SK-N-SH treated with all-trans-retinoic acid at 6 μM for 48 hours (cell line): ENCODE measurements at regions not wholly inside any gene's neighbourhood (a gene's known extent, or its start where the extent isn't known, plus 50 kb on each side); places are given as distances from the start of the nearest gene placed in this dataset.

Experiments used
- ATAC-seq: fragments of 200-7000 bp; cut with Tn5 transposase; 3 replicates; pipeline ENCODE4 v1.9.1; 2020; ENCODE audit warnings: mild to moderate bottlenecking, moderate library complexity
- ARNTL ChIP-seq: fragments of 450-650 bp; formaldehyde crosslinking; IDR thresholded peaks from 2 replicates; pipeline ENCODE4 v1.5.0; 2020; ENCODE audit warnings: low read depth, mild to moderate bottlenecking, moderate library complexity, borderline replicate concordance
- BACH2 ChIP-seq: fragments of 250-450 bp; sonication (Bioruptor Pico); IDR thresholded peaks from 2 replicates; pipeline ENCODE4 v1.9.0; 2021; ENCODE audit warnings: mild to moderate bottlenecking, borderline replicate concordance
- CSDC2 ChIP-seq: fragments of 250-450 bp; sonication (Bioruptor Pico); IDR thresholded peaks from 2 replicates; pipeline ENCODE4 v1.5.0; 2020; ENCODE audit warnings: mild to moderate bottlenecking, moderate library complexity
- ESRRG ChIP-seq: fragments of 250-450 bp; sonication (Bioruptor Pico); IDR thresholded peaks from 2 replicates; pipeline ENCODE4 v1.6.1; 2021; ENCODE audit warnings: mild to moderate bottlenecking
- GLIS3 ChIP-seq: fragments of 250-450 bp; sonication (Bioruptor Pico); IDR thresholded peaks from 2 replicates; pipeline ENCODE4 v1.5.0; 2020; ENCODE audit warnings: mild to moderate bottlenecking, moderate library complexity
- ISL1 ChIP-seq: fragments of 250-450 bp; sonication (Bioruptor Pico); IDR thresholded peaks from 2 replicates; pipeline ENCODE4 v2.1.2; 2022; ENCODE audit warnings: mild to moderate bottlenecking, moderate library complexity
- OSR1 ChIP-seq: fragments of 250-450 bp; sonication (Bioruptor Pico); IDR thresholded peaks from 2 replicates; pipeline ENCODE4 v1.8.0; 2022; ENCODE audit warnings: moderate library complexity, mild to moderate bottlenecking, inconsistent platforms
- PPARA ChIP-seq: fragments of 250-450 bp; sonication (Bioruptor Pico); IDR thresholded peaks from 2 replicates; pipeline ENCODE4 v1.5.0; 2020; ENCODE audit warnings: mild to moderate bottlenecking, borderline replicate concordance
- RARB ChIP-seq: fragments of 250-450 bp; sonication (Bioruptor Pico); IDR thresholded peaks from 2 replicates; pipeline ENCODE4 v1.8.0; 2021; ENCODE audit warnings: mild to moderate bottlenecking, moderate library complexity
- SNAI2 ChIP-seq: fragments of 250-450 bp; sonication (Bioruptor Pico); IDR thresholded peaks from 2 replicates; pipeline ENCODE4 v1.5.0; 2020; ENCODE audit warnings: mild to moderate bottlenecking, moderate library complexity
- TCF4 ChIP-seq: fragments of 250-450 bp; sonication (Bioruptor Pico); IDR thresholded peaks from 2 replicates; pipeline ENCODE4 v1.8.0; 2021; ENCODE audit warnings: mild to moderate bottlenecking, moderate library complexity, borderline replicate concordance
- TOX ChIP-seq: fragments of 250-450 bp; sonication (Bioruptor Pico); IDR thresholded peaks from 2 replicates; pipeline ENCODE4 v1.8.0; 2021; ENCODE audit warnings: mild to moderate bottlenecking, moderate library complexity, borderline replicate concordance
- ZC3H10 ChIP-seq: fragments of 250-450 bp; sonication (Bioruptor Pico); IDR thresholded peaks from 2 replicates; pipeline ENCODE4 v1.5.1; 2021; ENCODE audit warnings: mild to moderate bottlenecking, moderate library complexity
- ZFP30 ChIP-seq: fragments of 450-650 bp; formaldehyde crosslinking; IDR thresholded peaks from 2 replicates; pipeline ENCODE4 v1.5.0; 2022; ENCODE audit warnings: mild to moderate bottlenecking, moderate library complexity
- ZNF565 ChIP-seq: fragments of 450-650 bp; formaldehyde crosslinking; conservative IDR thresholded peaks from 2 replicates; pipeline ENCODE4 v1.5.0; 2020; ENCODE audit warnings: low read depth, mild to moderate bottlenecking, moderate library complexity
- ZNF70 ChIP-seq: fragments of 450-650 bp; formaldehyde crosslinking; IDR thresholded peaks from 2 replicates; pipeline ENCODE4 v1.5.0; 2020; ENCODE audit warnings: mild to moderate bottlenecking, moderate library complexity
- ZNF8 ChIP-seq: fragments of 450-650 bp; formaldehyde crosslinking; IDR thresholded peaks from 2 replicates; pipeline ENCODE4 v1.5.0; 2020; ENCODE audit warnings: mild to moderate bottlenecking, moderate library complexity
- TF ChIP-seq, protein P1 (sequence below): fragments of 250-450 bp; sonication (Bioruptor Pico); IDR thresholded peaks from 2 replicates; pipeline ENCODE4 v1.5.1; 2021; ENCODE audit warnings: mild to moderate bottlenecking, moderate library complexity
- TF ChIP-seq, protein P2 (sequence below): fragments of 250-450 bp; sonication (Bioruptor Pico); IDR thresholded peaks from 2 replicates; pipeline ENCODE4 v1.5.1; 2020; ENCODE audit warnings: low read depth, mild to moderate bottlenecking, moderate library complexity
- TF ChIP-seq, protein P3 (sequence below): fragments of 250-450 bp; sonication (Bioruptor Pico); IDR thresholded peaks from 2 replicates; pipeline ENCODE4 v1.5.0; 2020; ENCODE audit warnings: mild to moderate bottlenecking, moderate library complexity
- TF ChIP-seq, protein P4 (sequence below): fragments of 250-450 bp; sonication (Bioruptor Pico); IDR thresholded peaks from 2 replicates; pipeline ENCODE4 v1.8.0; 2021; ENCODE audit warnings: low read depth, mild to moderate bottlenecking, moderate library complexity, borderline replicate concordance

DNA sequence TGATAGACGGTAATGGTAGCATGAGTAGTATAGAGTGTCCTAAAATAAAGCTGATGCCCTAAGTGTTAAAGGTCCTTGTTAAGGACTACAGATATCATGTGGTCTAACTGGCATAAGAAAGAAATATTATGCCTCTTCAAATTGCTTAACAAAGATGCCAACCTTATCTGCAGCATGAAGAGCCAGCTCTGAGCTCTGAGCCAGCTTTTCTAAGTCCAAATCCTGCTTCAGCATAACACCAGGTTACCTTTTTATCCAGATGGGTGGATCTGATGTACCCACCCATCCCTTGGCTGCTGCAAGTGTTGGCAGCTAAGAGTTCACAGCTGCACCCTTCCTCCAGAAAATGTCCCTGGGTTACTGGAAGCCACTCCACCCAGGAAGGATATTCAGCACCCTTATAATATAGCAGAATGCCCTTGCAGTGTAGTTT lies 83.8 kb downstream of the TENT5A start:
- no peak for ATAC-seq
- TF ChIP-seq TOX (no peak), BACH2 (no peak), GLIS3 (CRISPR knock-in tag) (no peak), TCF4 (no peak)
- TF ChIP-seq, protein P1, sequence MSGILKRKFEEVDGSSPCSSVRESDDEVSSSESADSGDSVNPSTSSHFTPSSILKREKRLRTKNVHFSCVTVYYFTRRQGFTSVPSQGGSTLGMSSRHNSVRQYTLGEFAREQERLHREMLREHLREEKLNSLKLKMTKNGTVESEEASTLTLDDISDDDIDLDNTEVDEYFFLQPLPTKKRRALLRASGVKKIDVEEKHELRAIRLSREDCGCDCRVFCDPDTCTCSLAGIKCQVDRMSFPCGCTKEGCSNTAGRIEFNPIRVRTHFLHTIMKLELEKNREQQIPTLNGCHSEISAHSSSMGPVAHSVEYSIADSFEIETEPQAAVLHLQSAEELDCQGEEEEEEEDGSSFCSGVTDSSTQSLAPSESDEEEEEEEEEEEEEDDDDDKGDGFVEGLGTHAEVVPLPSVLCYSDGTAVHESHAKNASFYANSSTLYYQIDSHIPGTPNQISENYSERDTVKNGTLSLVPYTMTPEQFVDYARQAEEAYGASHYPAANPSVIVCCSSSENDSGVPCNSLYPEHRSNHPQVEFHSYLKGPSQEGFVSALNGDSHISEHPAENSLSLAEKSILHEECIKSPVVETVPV (CRISPR knock-in tag) = no peak
- TF ChIP-seq, all 23 proteins: peak for 0

DNA sequence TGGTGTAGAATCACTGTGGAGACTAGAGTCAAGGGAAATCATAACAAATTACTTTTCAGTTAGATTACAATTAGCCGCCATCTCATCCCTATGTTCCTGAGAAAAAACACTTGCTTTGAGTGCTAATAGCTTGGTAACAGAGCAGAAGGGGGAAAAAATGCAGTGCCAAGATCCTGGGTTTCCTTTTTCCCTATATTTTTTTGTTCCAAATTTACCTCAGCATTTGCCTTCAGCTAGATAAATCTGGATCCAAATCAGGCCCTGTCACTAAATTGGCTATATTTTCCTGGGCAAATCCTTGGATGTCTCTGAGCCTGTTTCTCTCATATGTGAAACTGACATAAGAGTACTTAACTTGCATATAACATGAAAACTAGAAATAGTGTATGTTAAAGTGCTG lies 86.0 kb downstream of the TENT5A start:
- no peak for ATAC-seq
- no peak for TF ChIP-seq ZFP30 (CRISPR knock-in tag)
- no peak for TF ChIP-seq SNAI2 (CRISPR knock-in tag)

DNA sequence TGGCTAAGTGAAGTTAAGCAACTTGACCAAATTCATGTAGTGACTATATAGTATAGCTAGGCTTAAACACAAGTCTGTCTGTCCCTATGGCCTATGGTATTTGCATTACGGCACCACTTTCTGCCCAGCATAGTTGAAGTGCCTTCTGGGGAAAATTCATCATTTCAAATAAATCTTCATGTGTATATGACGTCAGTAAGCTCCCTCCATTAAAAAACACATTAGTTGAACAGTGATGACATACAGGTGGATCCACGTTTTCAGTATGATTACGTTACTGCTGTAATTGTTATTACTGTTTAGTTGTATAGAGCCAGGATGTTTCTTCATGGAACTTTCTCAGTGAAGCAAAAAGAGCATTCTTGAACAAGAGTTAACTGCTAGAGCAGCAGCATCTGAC lies 96.2 kb downstream of the TENT5A start:
- TF ChIP-seq ESRRG (CRISPR knock-in tag) (no peak), ARNTL (CRISPR knock-in tag) (no peak), GLIS3 (CRISPR knock-in tag) (no peak), ZC3H10 (CRISPR knock-in tag) (no peak), TCF4 (no peak), PPARA (no peak), CSDC2 (CRISPR knock-in tag) (no peak)
- TF ChIP-seq, protein P2, sequence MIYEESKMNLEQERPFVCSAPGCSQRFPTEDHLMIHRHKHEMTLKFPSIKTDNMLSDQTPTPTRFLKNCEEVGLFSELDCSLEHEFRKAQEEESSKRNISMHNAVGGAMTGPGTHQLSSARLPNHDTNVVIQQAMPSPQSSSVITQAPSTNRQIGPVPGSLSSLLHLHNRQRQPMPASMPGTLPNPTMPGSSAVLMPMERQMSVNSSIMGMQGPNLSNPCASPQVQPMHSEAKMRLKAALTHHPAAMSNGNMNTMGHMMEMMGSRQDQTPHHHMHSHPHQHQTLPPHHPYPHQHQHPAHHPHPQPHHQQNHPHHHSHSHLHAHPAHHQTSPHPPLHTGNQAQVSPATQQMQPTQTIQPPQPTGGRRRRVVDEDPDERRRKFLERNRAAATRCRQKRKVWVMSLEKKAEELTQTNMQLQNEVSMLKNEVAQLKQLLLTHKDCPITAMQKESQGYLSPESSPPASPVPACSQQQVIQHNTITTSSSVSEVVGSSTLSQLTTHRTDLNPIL (CRISPR knock-in tag) = no peak
- TF ChIP-seq, protein P1 (CRISPR knock-in tag) = no peak
- ATAC-seq = no peak

- ATAC-seq = no peak
- TF ChIP-seq RARB (no peak), ZC3H10 (CRISPR knock-in tag) (no peak), GLIS3 (CRISPR knock-in tag) (no peak), ISL1 (CRISPR knock-in tag) (no peak), ESRRG (CRISPR knock-in tag) (no peak), TCF4 (no peak), OSR1 (no peak), ARNTL (CRISPR knock-in tag) (no peak), ZNF565 (CRISPR knock-in tag) (no peak), ZNF8 (CRISPR knock-in tag) (no peak), PPARA (no peak)
- TF ChIP-seq, protein P2 (CRISPR knock-in tag) = no peak
- TF ChIP-seq, protein P3, sequence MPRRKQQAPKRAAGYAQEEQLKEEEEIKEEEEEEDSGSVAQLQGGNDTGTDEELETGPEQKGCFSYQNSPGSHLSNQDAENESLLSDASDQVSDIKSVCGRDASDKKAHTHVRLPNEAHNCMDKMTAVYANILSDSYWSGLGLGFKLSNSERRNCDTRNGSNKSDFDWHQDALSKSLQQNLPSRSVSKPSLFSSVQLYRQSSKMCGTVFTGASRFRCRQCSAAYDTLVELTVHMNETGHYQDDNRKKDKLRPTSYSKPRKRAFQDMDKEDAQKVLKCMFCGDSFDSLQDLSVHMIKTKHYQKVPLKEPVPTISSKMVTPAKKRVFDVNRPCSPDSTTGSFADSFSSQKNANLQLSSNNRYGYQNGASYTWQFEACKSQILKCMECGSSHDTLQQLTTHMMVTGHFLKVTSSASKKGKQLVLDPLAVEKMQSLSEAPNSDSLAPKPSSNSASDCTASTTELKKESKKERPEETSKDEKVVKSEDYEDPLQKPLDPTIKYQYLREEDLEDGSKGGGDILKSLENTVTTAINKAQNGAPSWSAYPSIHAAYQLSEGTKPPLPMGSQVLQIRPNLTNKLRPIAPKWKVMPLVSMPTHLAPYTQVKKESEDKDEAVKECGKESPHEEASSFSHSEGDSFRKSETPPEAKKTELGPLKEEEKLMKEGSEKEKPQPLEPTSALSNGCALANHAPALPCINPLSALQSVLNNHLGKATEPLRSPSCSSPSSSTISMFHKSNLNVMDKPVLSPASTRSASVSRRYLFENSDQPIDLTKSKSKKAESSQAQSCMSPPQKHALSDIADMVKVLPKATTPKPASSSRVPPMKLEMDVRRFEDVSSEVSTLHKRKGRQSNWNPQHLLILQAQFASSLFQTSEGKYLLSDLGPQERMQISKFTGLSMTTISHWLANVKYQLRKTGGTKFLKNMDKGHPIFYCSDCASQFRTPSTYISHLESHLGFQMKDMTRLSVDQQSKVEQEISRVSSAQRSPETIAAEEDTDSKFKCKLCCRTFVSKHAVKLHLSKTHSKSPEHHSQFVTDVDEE = no peak
These were observed 96.8 kb downstream of the TENT5A start for GRCh38 chr6:81655696-81656095.

- no peak for ATAC-seq
- no peak for TF ChIP-seq PPARA
- no peak for TF ChIP-seq ESRRG (CRISPR knock-in tag)
- TF ChIP-seq BACH2 = no peak
- TF ChIP-seq ZC3H10 (CRISPR knock-in tag) = no peak
- no peak for TF ChIP-seq RARB
- TF ChIP-seq, protein P2 (CRISPR knock-in tag) = no peak
- TF ChIP-seq CSDC2 (CRISPR knock-in tag) = no peak
- TF ChIP-seq ZNF565 (CRISPR knock-in tag) = no peak
- no peak for TF ChIP-seq ISL1 (CRISPR knock-in tag)
- TF ChIP-seq ARNTL (CRISPR knock-in tag) = no peak
- TF ChIP-seq, protein P4, sequence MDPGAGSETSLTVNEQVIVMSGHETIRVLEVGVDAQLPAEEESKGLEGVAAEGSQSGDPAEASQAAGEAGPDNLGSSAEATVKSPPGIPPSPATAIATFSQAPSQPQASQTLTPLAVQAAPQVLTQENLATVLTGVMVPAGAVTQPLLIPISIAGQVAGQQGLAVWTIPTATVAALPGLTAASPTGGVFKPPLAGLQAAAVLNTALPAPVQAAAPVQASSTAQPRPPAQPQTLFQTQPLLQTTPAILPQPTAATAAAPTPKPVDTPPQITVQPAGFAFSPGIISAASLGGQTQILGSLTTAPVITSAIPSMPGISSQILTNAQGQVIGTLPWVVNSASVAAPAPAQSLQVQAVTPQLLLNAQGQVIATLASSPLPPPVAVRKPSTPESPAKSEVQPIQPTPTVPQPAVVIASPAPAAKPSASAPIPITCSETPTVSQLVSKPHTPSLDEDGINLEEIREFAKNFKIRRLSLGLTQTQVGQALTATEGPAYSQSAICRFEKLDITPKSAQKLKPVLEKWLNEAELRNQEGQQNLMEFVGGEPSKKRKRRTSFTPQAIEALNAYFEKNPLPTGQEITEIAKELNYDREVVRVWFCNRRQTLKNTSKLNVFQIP (CRISPR knock-in tag) = no peak
- TF ChIP-seq ZNF8 (CRISPR knock-in tag) = no peak
- TF ChIP-seq ZNF70 = no peak
- TF ChIP-seq ZFP30 (CRISPR knock-in tag) = no peak
- TF ChIP-seq OSR1 = no peak
These were observed 104.0 kb downstream of the TENT5A start for GRCh38 chr6:81648502-81648901.
